ENCODE measurements at regions not wholly inside any gene's neighbourhood (a gene's known extent, or its start where the extent isn't known, plus 50 kb on each side); places are given as distances from the start of the nearest gene placed in this dataset.
"Not testable (repeated sequence)": the region's sequence is repeated elsewhere in the genome, so short reads cannot be mapped to it uniquely, and the experiment has no call there.

- H3K27ac Mint-ChIP-seq, H3K36me3 Mint-ChIP-seq, H3K9me3 Mint-ChIP-seq, H3K27me3 Mint-ChIP-seq, H3K4me3 Mint-ChIP-seq, H3K4me1 Mint-ChIP-seq: not testable (repeated sequence)
- ATAC-seq = peak; percentile 74
Measured at GRCh38 chr21:8257083-8257799, 2264.1 kb upstream of the TPTE start.

GRCh38 chr21:8260065-8260627 is 2261.2 kb upstream of the TPTE start:
- H3K36me3 Mint-ChIP-seq, H3K4me3 Mint-ChIP-seq, H3K27ac Mint-ChIP-seq, H3K4me1 Mint-ChIP-seq, H3K27me3 Mint-ChIP-seq, ATAC-seq, H3K9me3 Mint-ChIP-seq: not testable (repeated sequence)

Data from stimulated activated memory B cell treated with anti-CD40 and anti-IgM and Interleukin-4, amounts not matched to agents 10 μg/mL and 1 μg/mL and 100 μg/mL, for 72 hours (primary cell).